Activated CD4-positive, alpha-beta T cell treated with anti-CD3 and anti-CD28 coated beads for 36 hours (primary cell): ENCODE measurements at regions not wholly inside any gene's neighbourhood (a gene's known extent, or its start where the extent isn't known, plus 50 kb on each side); places are given as distances from the start of the nearest gene placed in this dataset.
"Not testable (repeated sequence)": the region's sequence is repeated elsewhere in the genome, so short reads cannot be mapped to it uniquely, and the experiment has no call there.

Source experiments
- ATAC-seq: fragments of 200-7000 bp; cut with Tn5 transposase; one replicate; pipeline ENCODE4 v1.10.0; 2021; ENCODE audit warnings: mild to moderate bottlenecking, moderate library complexity
- CTCF ChIA-PET: fragments of 350-600 bp; sonication (Branson Sonifier 250); formaldehyde crosslinking; loops from one replicate; lab custom pipeline; 2021; ENCODE audit warnings: antibody characterized with exemption; lab: Charles Lee
- POLR2A ChIA-PET: fragments of 350-600 bp; sonication (Branson Sonifier 250); formaldehyde crosslinking; loops from one replicate; lab custom pipeline; 2021; ENCODE audit warnings: antibody characterized with exemption, inconsistent platforms; lab: Charles Lee
- DNase-seq: peaks from one replicate; pipeline ENCODE4 v3.0.0-alpha.2; 2020
- H3K27ac Mint-ChIP-seq: one replicate; pipeline ENCODE4 v1.8.0; 2021; ENCODE audit warnings: mixed read lengths
- H3K27me3 Mint-ChIP-seq: one replicate; pipeline ENCODE4 v1.8.0; 2021; ENCODE audit warnings: mixed read lengths
- H3K36me3 Mint-ChIP-seq: one replicate; pipeline ENCODE4 v1.8.0; 2021; ENCODE audit warnings: low read depth, mixed read lengths
- H3K4me1 Mint-ChIP-seq: one replicate; pipeline ENCODE4 v1.8.0; 2021; ENCODE audit warnings: mixed read lengths
- H3K4me3 Mint-ChIP-seq: one replicate; pipeline ENCODE4 v1.8.0; 2021; ENCODE audit warnings: mild to moderate bottlenecking, moderate library complexity, mixed read lengths
- H3K9me3 Mint-ChIP-seq: one replicate; pipeline ENCODE4 v1.8.0; 2021; ENCODE audit warnings: low read depth, mixed read lengths
- intact Hi-C, 2 experiments: fragments of 100-400 bp; cut with DNase I in 1 of 2; cut with micrococcal nuclease in 1 of 2; formaldehyde crosslinking; loops; one replicate each; pipeline versions ENCODE4 v1.14.2 to v1.15.1; 2022 to 2024; cut with DNase I, micrococcal nuclease

- H3K27me3 Mint-ChIP-seq, result peaks cover 10% of the 10 kb centered on the region
- no peak overlapping the region for H3K4me3 Mint-ChIP-seq
- H3K27ac Mint-ChIP-seq, result no peak overlapping the region
- ChIA-PET POLR2A (no interaction called here), CTCF (interaction anchor here (0.7 to 1.0 kb wide), 2 partner anchors 38 to 132 kb away, joined by 3 to 4 read pairs; no protein-coding TSS in a partner anchor)
- H3K9me3 Mint-ChIP-seq, result no peaks in the 10 kb centered on the region
- DNase-seq (no peak), ATAC-seq (no peak)
- no peaks in the 10 kb centered on the region for H3K36me3 Mint-ChIP-seq
- intact Hi-C loops, result no loop called here
- H3K4me1 Mint-ChIP-seq, result no peaks in the 10 kb centered on the region
Measured at GRCh38 chr14:23763394-23763793, 127.2 kb downstream of the DHRS2 start.

GRCh38 chr14:23766737-23767401 lies 130.7 kb downstream of the DHRS2 start:
- intact Hi-C loops, result no loop called here
- POLR2A ChIA-PET, result no interaction called here
- CTCF ChIA-PET, result interaction anchor here (0.9 kb wide), 1 partner anchor 135 kb away, joined by 4 read pairs; no protein-coding TSS in a partner anchor
- no peaks in the 10 kb centered on the region for H3K9me3 Mint-ChIP-seq
- H3K4me3 Mint-ChIP-seq, result no peak overlapping the region
- ATAC-seq (no peak), DNase-seq (no peak)
- no peaks in the 10 kb centered on the region for H3K4me1 Mint-ChIP-seq
- no peak overlapping the region for H3K27ac Mint-ChIP-seq
- peaks cover 9% of the 10 kb centered on the region for H3K27me3 Mint-ChIP-seq
- H3K36me3 Mint-ChIP-seq, result no peaks in the 10 kb centered on the region

GRCh38 chr14:23769221-23769728 lies 133.1 kb downstream of the DHRS2 start:
- H3K36me3 Mint-ChIP-seq, intact Hi-C loops, POLR2A ChIA-PET, H3K4me3 Mint-ChIP-seq, H3K9me3 Mint-ChIP-seq, H3K27ac Mint-ChIP-seq, H3K4me1 Mint-ChIP-seq, ATAC-seq, DNase-seq: not testable (repeated sequence)
- peaks cover 14% of the 10 kb centered on the region for H3K27me3 Mint-ChIP-seq
- CTCF ChIA-PET, result interaction anchor here (0.7 kb wide), 1 partner anchor 162 kb away, joined by 3 read pairs; no protein-coding TSS in a partner anchor

GRCh38 chr14:23773981-23774380 lies 137.8 kb downstream of the DHRS2 start:
- ChIA-PET POLR2A (no interaction called here), CTCF (interaction anchor here (1.2 kb wide), 1 partner anchor 320 kb away, joined by 3 read pairs; no protein-coding TSS in a partner anchor)
- H3K27me3 Mint-ChIP-seq, result peaks cover 23% of the 10 kb centered on the region
- ATAC-seq (no peak), DNase-seq (no peak)
- H3K4me3 Mint-ChIP-seq, result no peak overlapping the region
- no peaks in the 10 kb centered on the region for H3K36me3 Mint-ChIP-seq
- no peak overlapping the region for H3K27ac Mint-ChIP-seq
- H3K9me3 Mint-ChIP-seq, result no peaks in the 10 kb centered on the region
- no peaks in the 10 kb centered on the region for H3K4me1 Mint-ChIP-seq
- intact Hi-C loops, result no loop called here

- CTCF ChIA-PET, result interaction anchor here (0.8 kb wide), 1 partner anchor 11 kb away, joined by 3 read pairs; no protein-coding TSS in a partner anchor
- POLR2A ChIA-PET, result no interaction called here
- Mint-ChIP-seq H3K27me3 (peaks cover 35% of the 10 kb centered on the region), H3K4me3 (no peak overlapping the region), H3K9me3 (no peaks in the 10 kb centered on the region), H3K4me1 (no peaks in the 10 kb centered on the region), H3K36me3 (no peaks in the 10 kb centered on the region), H3K27ac (no peak overlapping the region)
- intact Hi-C loops, result no loop called here
- DNase-seq (no peak), ATAC-seq (no peak)
Measured at GRCh38 chr14:23776296-23776695, 140.1 kb downstream of the DHRS2 start.

- CTCF ChIA-PET, result interaction anchor here (0.7 to 1.7 kb wide), 3 partner anchors 32 to 153 kb away, joined by 3 to 5 read pairs (median 3); no protein-coding TSS in a partner anchor
- DNase-seq (no peak), ATAC-seq (no peak)
- Mint-ChIP-seq H3K27me3 (peaks cover 27% of the 10 kb centered on the region), H3K4me3 (no peak overlapping the region), H3K36me3 (no peaks in the 10 kb centered on the region), H3K4me1 (no peaks in the 10 kb centered on the region), H3K9me3 (no peaks in the 10 kb centered on the region), H3K27ac (no peak overlapping the region)
- intact Hi-C loops, result no loop called here
- POLR2A ChIA-PET, result no interaction called here
Measured at GRCh38 chr14:23785208-23785607, 149.0 kb downstream of the DHRS2 start.

- ATAC-seq, result no peak
- H3K27ac Mint-ChIP-seq, result no peak overlapping the region
- no peak for DNase-seq
- H3K36me3 Mint-ChIP-seq, result no peaks in the 10 kb centered on the region
- H3K9me3 Mint-ChIP-seq, result no peaks in the 10 kb centered on the region
- intact Hi-C loops, result no loop called here
- peaks cover 22% of the 10 kb centered on the region for H3K27me3 Mint-ChIP-seq
- CTCF ChIA-PET, result interaction anchor here (0.9 to 1.7 kb wide), 3 partner anchors 9 to 142 kb away, joined by 3 to 7 read pairs (median 3); no protein-coding TSS in a partner anchor
- POLR2A ChIA-PET, result no interaction called here
- H3K4me3 Mint-ChIP-seq, result no peak overlapping the region
- H3K4me1 Mint-ChIP-seq, result no peaks in the 10 kb centered on the region
Measured at GRCh38 chr14:23787436-23787835, 151.3 kb downstream of the DHRS2 start.

GRCh38 chr14:23789696-23790095 lies 153.5 kb downstream of the DHRS2 start:
- H3K9me3 Mint-ChIP-seq, result no peaks in the 10 kb centered on the region
- CTCF ChIA-PET, result no interaction called here
- no peaks in the 10 kb centered on the region for H3K4me1 Mint-ChIP-seq
- no peaks in the 10 kb centered on the region for H3K36me3 Mint-ChIP-seq
- no peak overlapping the region for H3K27ac Mint-ChIP-seq
- no peak for DNase-seq
- no peak for ATAC-seq
- peaks cover 20% of the 10 kb centered on the region for H3K27me3 Mint-ChIP-seq
- POLR2A ChIA-PET, result no interaction called here
- intact Hi-C loops, result no loop called here
- H3K4me3 Mint-ChIP-seq, result no peak overlapping the region

- Mint-ChIP-seq H3K4me1 (no peaks in the 10 kb centered on the region), H3K27me3 (peaks cover 12% of the 10 kb centered on the region), H3K4me3 (no peak overlapping the region), H3K9me3 (peaks cover 2% of the 10 kb centered on the region), H3K36me3 (no peaks in the 10 kb centered on the region), H3K27ac (no peak overlapping the region)
- no peak for ATAC-seq
- ChIA-PET POLR2A (no interaction called here), CTCF (no interaction called here)
- no peak for DNase-seq
- intact Hi-C loops, result no loop called here
Measured at GRCh38 chr14:23793532-23793931, 157.4 kb downstream of the DHRS2 start.

- intact Hi-C loops, result no loop called here
- Mint-ChIP-seq H3K9me3 (peaks cover 12% of the 10 kb centered on the region), H3K4me3 (no peak overlapping the region), H3K36me3 (no peaks in the 10 kb centered on the region), H3K27me3 (peaks cover 17% of the 10 kb centered on the region), H3K27ac (no peak overlapping the region), H3K4me1 (no peaks in the 10 kb centered on the region)
- ChIA-PET POLR2A (no interaction called here), CTCF (interaction anchor here (1.0 kb wide), 1 partner anchor 23 kb away, joined by 3 read pairs; no protein-coding TSS in a partner anchor)
- ATAC-seq (no peak), DNase-seq (no peak)
Measured at GRCh38 chr14:23800811-23801210, 152.8 kb upstream of the DHRS4 start.

- no peak for DNase-seq
- ChIA-PET CTCF (interaction anchor here (1.0 kb wide), 1 partner anchor 24 kb away, joined by 3 read pairs; no protein-coding TSS in a partner anchor), POLR2A (no interaction called here)
- intact Hi-C loops, result no loop called here
- no peaks in the 10 kb centered on the region for H3K4me1 Mint-ChIP-seq
- H3K9me3 Mint-ChIP-seq, result peaks cover 12% of the 10 kb centered on the region
- H3K36me3 Mint-ChIP-seq, result no peaks in the 10 kb centered on the region
- H3K4me3 Mint-ChIP-seq, result no peak overlapping the region
- peaks cover 17% of the 10 kb centered on the region for H3K27me3 Mint-ChIP-seq
- no peak overlapping the region for H3K27ac Mint-ChIP-seq
- no peak for ATAC-seq
Measured at GRCh38 chr14:23801766-23802165, 151.8 kb upstream of the DHRS4 start.

GRCh38 chr14:23804817-23805216 lies 148.8 kb upstream of the DHRS4 start:
- H3K27ac Mint-ChIP-seq, result no peak overlapping the region
- peaks cover 10% of the 10 kb centered on the region for H3K9me3 Mint-ChIP-seq
- DNase-seq, result no peak
- H3K27me3 Mint-ChIP-seq, result peaks cover 14% of the 10 kb centered on the region
- intact Hi-C loops, result no loop called here
- no peak overlapping the region for H3K4me3 Mint-ChIP-seq
- no peak for ATAC-seq
- CTCF ChIA-PET, result no interaction called here
- no peaks in the 10 kb centered on the region for H3K36me3 Mint-ChIP-seq
- no peaks in the 10 kb centered on the region for H3K4me1 Mint-ChIP-seq
- POLR2A ChIA-PET, result no interaction called here
